ENCODE measurements at regions not wholly inside any gene's neighbourhood (a gene's known extent, or its start where the extent isn't known, plus 50 kb on each side); places are given as distances from the start of the nearest gene placed in this dataset.

- Histone ChIP-seq H3K4me1 (ENCODE audit: control insufficient read depth, insufficient read depth, low read length, poor library complexity, severe bottlenecking) (peaks cover 15% of the 10 kb centered on the region), H3K9me3 (ENCODE audit: control insufficient read depth, low read length) (no peaks in the 10 kb centered on the region), H3K4me3 (ENCODE audit: extremely low read depth, insufficient read depth, low read length, poor library complexity, severe bottlenecking) (no peak overlapping the region), H3K36me3 (ENCODE audit: control insufficient read depth, insufficient read depth, low read length) (no peaks in the 10 kb centered on the region), H3K27ac (ENCODE audit: low read depth, low read length, severe bottlenecking) (no peak overlapping the region)
- WGBS, 2 experiments (ENCODE audit: insufficient coverage in 2 of 2) = 100% methylated on average over 1 to 3 of the region's 3 CpGs
Observed at GRCh38 chr4:108432418-108432817, 188.0 kb upstream of the RPL34 start.

- H3K36me3 ChIP-seq (ENCODE audit: control insufficient read depth, insufficient read depth, low read length) = no peaks in the 10 kb centered on the region
- H3K27ac ChIP-seq (ENCODE audit: low read depth, low read length, severe bottlenecking) = no peak overlapping the region
- H3K9me3 ChIP-seq (ENCODE audit: control insufficient read depth, low read length) = no peaks in the 10 kb centered on the region
- WGBS, 2 experiments (ENCODE audit: insufficient coverage in 2 of 2) = no CpG with 5 or more reads among the region's 1 CpG
- peaks cover 15% of the 10 kb centered on the region for H3K4me1 ChIP-seq (ENCODE audit: control insufficient read depth, insufficient read depth, low read length, poor library complexity, severe bottlenecking)
- H3K4me3 ChIP-seq (ENCODE audit: extremely low read depth, insufficient read depth, low read length, poor library complexity, severe bottlenecking) = no peak overlapping the region
Observed at GRCh38 chr4:108431986-108432385, 188.4 kb upstream of the RPL34 start.

GRCh38 chr4:108430921-108431320 is 189.5 kb upstream of the RPL34 start:
- WGBS, 2 experiments (ENCODE audit: insufficient coverage in 2 of 2) = 56 to 83% methylated on average over 1 of the region's 3 CpGs
- H3K36me3 ChIP-seq (ENCODE audit: control insufficient read depth, insufficient read depth, low read length) = no peaks in the 10 kb centered on the region
- peaks cover 22% of the 10 kb centered on the region for H3K4me1 ChIP-seq (ENCODE audit: control insufficient read depth, insufficient read depth, low read length, poor library complexity, severe bottlenecking)
- H3K9me3 ChIP-seq (ENCODE audit: control insufficient read depth, low read length) = no peaks in the 10 kb centered on the region
- no peak overlapping the region for H3K27ac ChIP-seq (ENCODE audit: low read depth, low read length, severe bottlenecking)
- H3K4me3 ChIP-seq (ENCODE audit: extremely low read depth, insufficient read depth, low read length, poor library complexity, severe bottlenecking) = no peak overlapping the region

- peaks cover 23% of the 10 kb centered on the region for H3K4me1 ChIP-seq (ENCODE audit: control insufficient read depth, insufficient read depth, low read length, poor library complexity, severe bottlenecking)
- WGBS, 2 experiments (ENCODE audit: insufficient coverage in 2 of 2) = no CpG with 5 or more reads among the region's 1 CpG
- peak overlapping the region; percentile 78 for H3K27ac ChIP-seq (ENCODE audit: low read depth, low read length, severe bottlenecking)
Observed at GRCh38 chr4:108429662-108430061, 190.7 kb upstream of the RPL34 start.

GRCh38 chr4:108428923-108429322 is 191.5 kb upstream of the RPL34 start:
- Histone ChIP-seq H3K27ac (ENCODE audit: low read depth, low read length, severe bottlenecking) (no peak overlapping the region), H3K4me1 (ENCODE audit: control insufficient read depth, insufficient read depth, low read length, poor library complexity, severe bottlenecking) (peaks cover 17% of the 10 kb centered on the region), H3K4me3 (ENCODE audit: extremely low read depth, insufficient read depth, low read length, poor library complexity, severe bottlenecking) (no peak overlapping the region), H3K9me3 (ENCODE audit: control insufficient read depth, low read length) (no peaks in the 10 kb centered on the region), H3K36me3 (ENCODE audit: control insufficient read depth, insufficient read depth, low read length) (no peaks in the 10 kb centered on the region)
- WGBS, 2 experiments (ENCODE audit: insufficient coverage in 2 of 2) = no CpG with 5 or more reads among the region's 3 CpGs

More at GRCh38 chr4:108429662-108430061, 190.7 kb upstream of the RPL34 start:
- no peaks in the 10 kb centered on the region for H3K36me3 ChIP-seq (ENCODE audit: control insufficient read depth, insufficient read depth, low read length)
- H3K4me3 ChIP-seq (ENCODE audit: extremely low read depth, insufficient read depth, low read length, poor library complexity, severe bottlenecking) = no peak overlapping the region
- H3K9me3 ChIP-seq (ENCODE audit: control insufficient read depth, low read length) = no peaks in the 10 kb centered on the region

GRCh38 chr4:108427946-108428485 is 192.4 kb upstream of the RPL34 start:
- Histone ChIP-seq H3K36me3 (ENCODE audit: control insufficient read depth, insufficient read depth, low read length) (no peaks in the 10 kb centered on the region), H3K27ac (ENCODE audit: low read depth, low read length, severe bottlenecking) (no peak overlapping the region)
- WGBS, 2 experiments (ENCODE audit: insufficient coverage in 2 of 2) = 93 to 96% methylated on average over 2 of the region's 2 CpGs

GRCh38 chr4:108426493-108426892 is 193.9 kb upstream of the RPL34 start:
- WGBS, 2 experiments (ENCODE audit: insufficient coverage in 2 of 2) = 87 to 100% methylated on average over 2 of the region's 3 CpGs
- Histone ChIP-seq H3K27ac (ENCODE audit: low read depth, low read length, severe bottlenecking) (no peak overlapping the region), H3K9me3 (ENCODE audit: control insufficient read depth, low read length) (no peaks in the 10 kb centered on the region), H3K4me3 (ENCODE audit: extremely low read depth, insufficient read depth, low read length, poor library complexity, severe bottlenecking) (no peak overlapping the region), H3K4me1 (ENCODE audit: control insufficient read depth, insufficient read depth, low read length, poor library complexity, severe bottlenecking) (peaks cover 11% of the 10 kb centered on the region), H3K36me3 (ENCODE audit: control insufficient read depth, insufficient read depth, low read length) (no peaks in the 10 kb centered on the region)

More at GRCh38 chr4:108427946-108428485, 192.4 kb upstream of the RPL34 start:
- Histone ChIP-seq H3K4me1 (ENCODE audit: control insufficient read depth, insufficient read depth, low read length, poor library complexity, severe bottlenecking) (peaks cover 11% of the 10 kb centered on the region), H3K9me3 (ENCODE audit: control insufficient read depth, low read length) (no peaks in the 10 kb centered on the region), H3K4me3 (ENCODE audit: extremely low read depth, insufficient read depth, low read length, poor library complexity, severe bottlenecking) (no peak overlapping the region)

GRCh38 chr4:108425988-108426387 is 194.4 kb upstream of the RPL34 start:
- no peaks in the 10 kb centered on the region for H3K36me3 ChIP-seq (ENCODE audit: control insufficient read depth, insufficient read depth, low read length)
- H3K4me3 ChIP-seq (ENCODE audit: extremely low read depth, insufficient read depth, low read length, poor library complexity, severe bottlenecking) = no peak overlapping the region
- 100% methylated on average over 1 of the region's 3 CpGs; no CpG with 5 or more reads in 1 of the 2 experiments for WGBS, 2 experiments (ENCODE audit: insufficient coverage in 2 of 2)
- H3K9me3 ChIP-seq (ENCODE audit: control insufficient read depth, low read length) = no peaks in the 10 kb centered on the region
- no peak overlapping the region for H3K27ac ChIP-seq (ENCODE audit: low read depth, low read length, severe bottlenecking)
- H3K4me1 ChIP-seq (ENCODE audit: control insufficient read depth, insufficient read depth, low read length, poor library complexity, severe bottlenecking) = peaks cover 11% of the 10 kb centered on the region

GRCh38 chr4:108417923-108418322 is 202.5 kb upstream of the RPL34 start:
- H3K27ac ChIP-seq (ENCODE audit: low read depth, low read length, severe bottlenecking) = no peak overlapping the region
- H3K9me3 ChIP-seq (ENCODE audit: control insufficient read depth, low read length) = no peaks in the 10 kb centered on the region
- 50% methylated on average over 1 of the region's 1 CpG; no CpG with 5 or more reads in 1 of the 2 experiments for WGBS, 2 experiments (ENCODE audit: insufficient coverage in 2 of 2)
- H3K4me3 ChIP-seq (ENCODE audit: extremely low read depth, insufficient read depth, low read length, poor library complexity, severe bottlenecking) = no peak overlapping the region
- no peaks in the 10 kb centered on the region for H3K4me1 ChIP-seq (ENCODE audit: control insufficient read depth, insufficient read depth, low read length, poor library complexity, severe bottlenecking)
- no peaks in the 10 kb centered on the region for H3K36me3 ChIP-seq (ENCODE audit: control insufficient read depth, insufficient read depth, low read length)

- Histone ChIP-seq H3K36me3 (ENCODE audit: control insufficient read depth, insufficient read depth, low read length) (no peaks in the 10 kb centered on the region), H3K4me1 (ENCODE audit: control insufficient read depth, insufficient read depth, low read length, poor library complexity, severe bottlenecking) (no peaks in the 10 kb centered on the region), H3K4me3 (ENCODE audit: extremely low read depth, insufficient read depth, low read length, poor library complexity, severe bottlenecking) (no peak overlapping the region), H3K9me3 (ENCODE audit: control insufficient read depth, low read length) (no peaks in the 10 kb centered on the region), H3K27ac (ENCODE audit: low read depth, low read length, severe bottlenecking) (no peak overlapping the region)
- WGBS, 2 experiments (ENCODE audit: insufficient coverage in 2 of 2) = 83 to 91% methylated on average over 2 to 3 of the region's 3 CpGs
Observed at GRCh38 chr4:108416831-108417230, 203.5 kb upstream of the RPL34 start.

GRCh38 chr4:108415389-108415788 is 205.0 kb upstream of the RPL34 start:
- Histone ChIP-seq H3K27ac (ENCODE audit: low read depth, low read length, severe bottlenecking) (no peak overlapping the region), H3K4me3 (ENCODE audit: extremely low read depth, insufficient read depth, low read length, poor library complexity, severe bottlenecking) (no peak overlapping the region), H3K4me1 (ENCODE audit: control insufficient read depth, insufficient read depth, low read length, poor library complexity, severe bottlenecking) (no peaks in the 10 kb centered on the region), H3K36me3 (ENCODE audit: control insufficient read depth, insufficient read depth, low read length) (no peaks in the 10 kb centered on the region), H3K9me3 (ENCODE audit: control insufficient read depth, low read length) (no peaks in the 10 kb centered on the region)
- 96% methylated on average over 6 to 7 of the region's 7 CpGs for WGBS, 2 experiments (ENCODE audit: insufficient coverage in 2 of 2)

Data from mesodermal cell (in vitro differentiated cells).